Neural cell (in vitro differentiated cells): ENCODE measurements at regions not wholly inside any gene's neighbourhood (a gene's known extent, or its start where the extent isn't known, plus 50 kb on each side); places are given as distances from the start of the nearest gene placed in this dataset.
"Not testable (repeated sequence)": the region's sequence is repeated elsewhere in the genome, so short reads cannot be mapped to it uniquely, and the experiment has no call there.

ENCODE experiments used
- H2AFZ ChIP-seq: fragments of 200-600, 300-800 bp; sonication (generic), shearing (Covaris generic); 2 replicates; pipeline ENCODE4 v1.6.0; 2014; ENCODE audit warnings: low read depth, mild to moderate bottlenecking, antibody characterized with exemption, low read length, moderate library complexity
- H3F3A ChIP-seq: fragments of 200-600 bp; shearing (Covaris generic); 2 replicates; pipeline ENCODE4 v1.6.1; 2016; ENCODE audit warnings: mild to moderate bottlenecking, moderate library complexity, mixed read lengths, antibody characterized with exemption, low read length; ENCODE audit not compliant: insufficient read depth, poor library complexity, severe bottlenecking
- H3K27ac ChIP-seq: fragments of 200-600, 300-800 bp; sonication (generic), shearing (Covaris generic); 2 replicates; pipeline ENCODE4 v1.5.1; 2014; ENCODE audit warnings: mild to moderate bottlenecking, low read length, moderate library complexity
- H3K27me3 ChIP-seq: fragments of 300-800, 200-600 bp; sonication (generic), shearing (Covaris generic); 2 replicates; pipeline ENCODE4 v1.6.0; 2014; ENCODE audit warnings: mild to moderate bottlenecking, low read depth, low read length, moderate library complexity; ENCODE audit not compliant: insufficient read depth
- H3K36me3 ChIP-seq: fragments of 300-800, 200-600 bp; sonication (generic), shearing (Covaris generic); 2 replicates; pipeline ENCODE4 v1.5.1; 2014; ENCODE audit warnings: mild to moderate bottlenecking, antibody characterized with exemption, low read length, moderate library complexity; ENCODE audit not compliant: insufficient read depth
- H3K4me2 ChIP-seq: fragments of 300-800, 200-600 bp; sonication (generic), shearing (Covaris generic); 2 replicates; pipeline ENCODE4 v1.6.0; 2014; ENCODE audit warnings: mild to moderate bottlenecking, low read length
- H3K4me3 ChIP-seq: fragments of 300-800, 200-600 bp; sonication (generic), shearing (Covaris generic); 2 replicates; pipeline ENCODE4 v1.5.1; 2014; ENCODE audit warnings: mild to moderate bottlenecking, low read length, moderate library complexity
- H3K79me2 ChIP-seq: fragments of 200-600 bp; shearing (Covaris generic); replicated peaks from 2 replicates; pipeline ENCODE4 v1.6.0; 2014; ENCODE audit warnings: mild to moderate bottlenecking, low read length, moderate library complexity; ENCODE audit not compliant: insufficient read depth
- H3K9ac ChIP-seq: fragments of 300-800, 200-600 bp; sonication (generic), shearing (Covaris generic); 2 replicates; pipeline ENCODE4 v1.6.1; 2016; ENCODE audit warnings: mild to moderate bottlenecking, low read length, mixed read lengths
- H3K9me2 ChIP-seq: fragments of 200-600 bp; shearing (Covaris generic); 2 replicates; pipeline ENCODE4 v1.6.1; 2016; ENCODE audit warnings: mild to moderate bottlenecking, low read length, mixed read lengths; ENCODE audit not compliant: insufficient read depth
- H3K9me3 ChIP-seq: fragments of 200-600, 300-800 bp; sonication (generic), shearing (Covaris generic); 2 replicates; pipeline ENCODE4 v1.6.1; 2016; ENCODE audit warnings: mild to moderate bottlenecking, mixed run types, low read length, moderate library complexity, mixed read lengths
- H4K20me1 ChIP-seq: fragments of 200-600 bp; shearing (Covaris generic); 2 replicates; pipeline ENCODE4 v1.6.1; 2016; ENCODE audit warnings: mild to moderate bottlenecking, mixed run types; ENCODE audit not compliant: insufficient read depth
- EP300 ChIP-seq: fragments of 450-650 bp; conservative IDR thresholded peaks from 2 replicates; pipeline ENCODE4 v1.6.1; 2014; ENCODE audit warnings: antibody characterized with exemption, mild to moderate bottlenecking, moderate library complexity; ENCODE audit not compliant: poor library complexity, severe bottlenecking
- POLR2AphosphoS5 ChIP-seq: IDR thresholded peaks from 2 replicates; pipeline ENCODE4 v1.6.1; 2012
- RAD21 ChIP-seq: fragments of 450-650 bp; conservative IDR thresholded peaks from 2 replicates; pipeline ENCODE4 v1.6.1; 2014; ENCODE audit warnings: antibody characterized with exemption, mild to moderate bottlenecking, moderate library complexity
- TF ChIP-seq, protein P1 (sequence below): IDR thresholded peaks from 2 replicates; pipeline ENCODE4 v1.6.1; 2012; ENCODE audit warnings: borderline replicate concordance

DNA sequence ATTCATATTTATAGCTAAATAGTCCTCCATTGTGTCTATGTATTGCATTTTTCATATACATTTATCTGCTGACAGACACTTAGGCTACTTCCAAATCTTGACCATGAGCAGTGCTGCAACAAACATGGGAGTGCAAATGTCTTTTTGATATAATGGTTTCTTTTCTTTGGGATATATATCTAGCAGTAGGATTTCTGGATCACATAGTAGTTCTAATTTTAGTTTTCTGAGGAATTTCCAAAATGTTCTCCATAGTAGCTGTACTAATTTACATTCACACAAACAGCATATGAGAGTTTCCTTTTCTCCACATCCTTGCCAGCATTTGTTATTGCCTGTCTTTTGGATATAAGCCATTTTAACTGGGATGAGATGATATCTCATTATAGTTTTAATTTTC, 1521.3 kb downstream of the REEP3 start:
- H3K79me2 ChIP-seq: no peaks in the 10 kb centered on the region
- no peak for TF ChIP-seq POLR2AphosphoS5
- TF ChIP-seq, protein P1, sequence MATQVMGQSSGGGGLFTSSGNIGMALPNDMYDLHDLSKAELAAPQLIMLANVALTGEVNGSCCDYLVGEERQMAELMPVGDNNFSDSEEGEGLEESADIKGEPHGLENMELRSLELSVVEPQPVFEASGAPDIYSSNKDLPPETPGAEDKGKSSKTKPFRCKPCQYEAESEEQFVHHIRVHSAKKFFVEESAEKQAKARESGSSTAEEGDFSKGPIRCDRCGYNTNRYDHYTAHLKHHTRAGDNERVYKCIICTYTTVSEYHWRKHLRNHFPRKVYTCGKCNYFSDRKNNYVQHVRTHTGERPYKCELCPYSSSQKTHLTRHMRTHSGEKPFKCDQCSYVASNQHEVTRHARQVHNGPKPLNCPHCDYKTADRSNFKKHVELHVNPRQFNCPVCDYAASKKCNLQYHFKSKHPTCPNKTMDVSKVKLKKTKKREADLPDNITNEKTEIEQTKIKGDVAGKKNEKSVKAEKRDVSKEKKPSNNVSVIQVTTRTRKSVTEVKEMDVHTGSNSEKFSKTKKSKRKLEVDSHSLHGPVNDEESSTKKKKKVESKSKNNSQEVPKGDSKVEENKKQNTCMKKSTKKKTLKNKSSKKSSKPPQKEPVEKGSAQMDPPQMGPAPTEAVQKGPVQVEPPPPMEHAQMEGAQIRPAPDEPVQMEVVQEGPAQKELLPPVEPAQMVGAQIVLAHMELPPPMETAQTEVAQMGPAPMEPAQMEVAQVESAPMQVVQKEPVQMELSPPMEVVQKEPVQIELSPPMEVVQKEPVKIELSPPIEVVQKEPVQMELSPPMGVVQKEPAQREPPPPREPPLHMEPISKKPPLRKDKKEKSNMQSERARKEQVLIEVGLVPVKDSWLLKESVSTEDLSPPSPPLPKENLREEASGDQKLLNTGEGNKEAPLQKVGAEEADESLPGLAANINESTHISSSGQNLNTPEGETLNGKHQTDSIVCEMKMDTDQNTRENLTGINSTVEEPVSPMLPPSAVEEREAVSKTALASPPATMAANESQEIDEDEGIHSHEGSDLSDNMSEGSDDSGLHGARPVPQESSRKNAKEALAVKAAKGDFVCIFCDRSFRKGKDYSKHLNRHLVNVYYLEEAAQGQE: no peak
- TF ChIP-seq RAD21: no peak

DNA sequence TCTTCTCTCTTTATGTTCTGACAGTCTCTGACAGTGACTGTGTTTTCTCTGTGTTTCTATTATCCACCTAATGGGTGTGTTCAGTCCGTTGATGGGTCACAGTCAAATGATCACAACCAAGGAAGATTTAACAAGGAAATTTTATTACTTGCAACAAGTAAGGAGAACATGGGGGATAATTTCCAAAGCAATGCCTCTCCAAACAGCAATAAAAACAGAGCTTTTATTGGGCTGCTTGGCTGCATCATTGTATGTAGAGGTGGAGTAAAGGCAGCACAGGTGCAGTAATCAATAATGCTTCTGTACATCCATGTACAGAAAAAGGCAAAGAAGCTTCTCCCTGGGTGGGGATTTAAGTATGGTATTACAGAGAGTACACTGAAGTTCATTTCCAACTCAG, 1525.6 kb downstream of the REEP3 start:
- Histone ChIP-seq H4K20me1 (no peaks in the 10 kb centered on the region), H2AFZ (no peak overlapping the region), H3K9me2 (no peaks in the 10 kb centered on the region), H3K4me2 (no peak overlapping the region), H3K4me3 (no peak overlapping the region), H3K27me3 (no peaks in the 10 kb centered on the region), H3K27ac (no peak overlapping the region), H3K9me3 (no peaks in the 10 kb centered on the region), H3K9ac (no peak overlapping the region), H3K79me2 (no peaks in the 10 kb centered on the region), H3K36me3 (no peaks in the 10 kb centered on the region), H3F3A (no peaks in the 10 kb centered on the region)
- no peak for TF ChIP-seq EP300

More for the DNA sequence above, 1521.3 kb downstream of the REEP3 start:
- Histone ChIP-seq H3K4me3 (no peak overlapping the region), H3F3A (no peaks in the 10 kb centered on the region), H3K27ac (no peak overlapping the region), H3K4me2 (no peak overlapping the region), H3K9me2 (no peaks in the 10 kb centered on the region), H4K20me1 (no peaks in the 10 kb centered on the region), H3K36me3 (no peaks in the 10 kb centered on the region), H2AFZ (no peak overlapping the region), H3K9ac (no peak overlapping the region), H3K9me3 (no peaks in the 10 kb centered on the region), H3K27me3 (no peaks in the 10 kb centered on the region)

DNA sequence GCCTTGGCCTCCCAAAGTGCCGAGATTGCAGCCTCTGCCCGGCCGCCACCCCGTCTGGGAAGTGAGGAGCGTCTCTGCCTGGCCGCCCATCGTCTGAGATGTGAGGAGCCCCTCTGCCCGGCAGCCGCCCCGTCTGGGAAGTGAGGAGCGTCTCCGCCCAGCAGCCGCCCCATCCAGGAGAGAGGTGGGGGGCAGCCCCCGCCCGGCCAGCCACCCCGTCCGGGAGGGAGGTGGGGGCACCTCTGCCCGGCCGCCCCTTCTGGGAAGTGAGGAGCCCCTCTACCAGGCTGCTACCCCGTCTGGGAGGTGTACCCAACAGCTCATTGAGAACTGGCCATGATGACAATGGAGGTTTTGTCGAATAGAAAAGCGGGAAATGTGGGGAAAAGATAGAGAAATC, 1530.9 kb downstream of the REEP3 start:
- H3K4me3 ChIP-seq, H3K27ac ChIP-seq, H3K9me3 ChIP-seq, H3K36me3 ChIP-seq, H3K9ac ChIP-seq, H3F3A ChIP-seq, H3K27me3 ChIP-seq, H4K20me1 ChIP-seq, H3K4me2 ChIP-seq, H3K79me2 ChIP-seq, H2AFZ ChIP-seq, H3K9me2 ChIP-seq: not testable (repeated sequence)

DNA sequence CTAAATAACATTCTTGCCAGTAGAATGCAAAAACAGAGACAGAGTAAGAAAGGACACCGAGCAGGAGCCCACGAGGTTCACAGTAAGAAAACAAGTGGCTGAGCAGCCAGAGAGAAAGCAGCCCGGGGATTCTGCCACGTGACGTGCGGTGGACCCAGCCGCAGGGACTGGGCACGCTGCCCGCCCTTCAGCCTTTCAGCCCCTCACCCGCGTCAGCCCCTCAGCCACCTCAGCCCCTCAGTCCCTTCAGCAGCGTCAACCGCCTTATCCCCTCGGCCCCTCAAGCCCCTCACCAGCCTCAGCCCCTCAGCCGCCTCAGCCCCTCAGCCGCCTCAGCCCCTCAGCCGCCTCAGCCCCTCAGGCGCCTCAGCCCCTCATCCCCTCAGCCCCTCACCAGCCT, 1532.2 kb downstream of the REEP3 start:
- H3K79me2 ChIP-seq, H3K9me2 ChIP-seq, H3F3A ChIP-seq, H3K9me3 ChIP-seq, H3K27me3 ChIP-seq, H3K9ac ChIP-seq, H3K36me3 ChIP-seq, H2AFZ ChIP-seq, H3K4me2 ChIP-seq, H4K20me1 ChIP-seq, H3K27ac ChIP-seq, H3K4me3 ChIP-seq: not testable (repeated sequence)

DNA sequence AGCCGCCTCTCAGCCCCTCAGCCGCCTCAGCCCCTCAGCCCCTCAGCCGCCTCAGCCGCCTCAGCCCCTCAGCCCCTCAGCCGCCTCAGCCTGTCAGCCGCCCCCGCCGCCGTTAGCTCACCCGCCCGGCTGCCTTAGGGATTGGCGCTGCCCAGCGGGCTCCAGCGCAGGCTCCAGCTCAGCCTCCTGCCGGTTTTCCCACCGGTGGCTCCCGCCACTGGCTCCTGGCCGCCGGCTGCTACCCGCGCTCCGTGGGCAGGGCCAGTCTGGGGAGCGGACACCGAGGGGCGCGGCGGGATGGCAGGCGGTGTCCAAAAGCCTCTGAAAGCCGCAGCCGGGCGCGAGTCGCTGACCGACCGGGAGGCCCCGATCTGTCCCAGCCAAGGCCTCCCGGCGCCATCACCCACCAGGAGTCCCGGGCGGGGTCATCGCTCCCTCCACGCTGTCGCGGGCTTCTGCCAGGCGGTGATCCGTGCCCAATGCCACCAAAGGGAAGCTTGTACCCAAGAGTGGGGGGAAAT, 1532.7 kb downstream of the REEP3 start:
- H2AFZ ChIP-seq, H3K4me2 ChIP-seq, H4K20me1 ChIP-seq, H3K4me3 ChIP-seq, H3K79me2 ChIP-seq, H3K9ac ChIP-seq, H3K27ac ChIP-seq, H3K9me3 ChIP-seq, H3K27me3 ChIP-seq, H3F3A ChIP-seq, H3K36me3 ChIP-seq, H3K9me2 ChIP-seq: not testable (repeated sequence)

DNA sequence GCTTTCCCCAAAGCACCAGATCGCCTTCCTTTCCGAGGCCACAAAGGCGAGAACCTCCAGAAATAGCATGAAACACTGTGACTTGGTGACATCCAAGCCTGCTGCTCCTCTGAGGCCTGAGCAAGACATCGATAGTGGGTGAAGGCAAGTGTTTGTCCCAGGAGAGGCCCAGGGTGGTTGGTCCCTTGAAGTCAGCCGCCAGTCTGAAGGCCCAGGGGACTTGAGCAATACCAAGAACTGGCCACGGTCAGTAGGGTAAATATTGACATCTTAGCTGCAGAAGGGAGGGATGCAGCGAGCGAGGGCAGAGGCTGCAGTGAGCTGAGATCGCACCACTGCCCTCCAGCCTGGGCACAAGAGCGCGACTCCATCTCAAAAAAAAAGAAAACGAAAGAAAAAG, 1533.5 kb downstream of the REEP3 start:
- not testable (repeated sequence) for H3K36me3 ChIP-seq, H3K4me3 ChIP-seq

More for the DNA sequence above, 1533.5 kb downstream of the REEP3 start:
- H3K27ac ChIP-seq, H3K9me3 ChIP-seq, H4K20me1 ChIP-seq, H3K4me2 ChIP-seq, H3K27me3 ChIP-seq, H3K9ac ChIP-seq, H3K9me2 ChIP-seq, H2AFZ ChIP-seq, H3F3A ChIP-seq, H3K79me2 ChIP-seq: not testable (repeated sequence)
